GM18511 (cell line): ENCODE measurements at regions not wholly inside any gene's neighbourhood (a gene's known extent, or its start where the extent isn't known, plus 50 kb on each side); places are given as distances from the start of the nearest gene placed in this dataset.
A peak's percentile ranks its signal among the peaks of the same experiment; 100 is the strongest.

Experiments
- ATAC-seq: cut with Tn5 transposase; IDR thresholded peaks from one replicate; pipeline ENCODE4 v1.9.1; 2021; ENCODE audit warnings: mild to moderate bottlenecking, moderate library complexity; ENCODE audit not compliant: unreplicated experiment

GRCh38 chr13:62598708-62599107 lies 1183.1 kb upstream of the PCDH20 start:
- no peak for ATAC-seq

GRCh38 chr13:62595976-62596375 lies 1180.3 kb upstream of the PCDH20 start:
- ATAC-seq = no peak

GRCh38 chr13:62593804-62594203 lies 1178.2 kb upstream of the PCDH20 start:
- no peak for ATAC-seq

- no peak for ATAC-seq
Measured at GRCh38 chr13:62583466-62583865, 1167.8 kb upstream of the PCDH20 start.

GRCh38 chr13:62578402-62578801 lies 1162.8 kb upstream of the PCDH20 start:
- ATAC-seq = no peak

- no peak for ATAC-seq
Measured at GRCh38 chr13:62564770-62565169, 1149.1 kb upstream of the PCDH20 start.

- ATAC-seq = no peak
Measured at GRCh38 chr13:62563251-62563650, 1147.6 kb upstream of the PCDH20 start.

- ATAC-seq = no peak
Measured at GRCh38 chr13:62556978-62557377, 1141.3 kb upstream of the PCDH20 start.

GRCh38 chr13:62551588-62551987 lies 1135.9 kb upstream of the PCDH20 start:
- no peak for ATAC-seq

- ATAC-seq = no peak
Measured at GRCh38 chr13:62544928-62545327, 1129.3 kb upstream of the PCDH20 start.

GRCh38 chr13:62537593-62537992 lies 1121.9 kb upstream of the PCDH20 start:
- ATAC-seq = no peak

- peak; percentile 21 for ATAC-seq
Measured at GRCh38 chr13:62525652-62526051, 1110.0 kb upstream of the PCDH20 start.

GRCh38 chr13:62524498-62524897 lies 1108.8 kb upstream of the PCDH20 start:
- ATAC-seq = peak; percentile 55

- ATAC-seq = peak; percentile 84
Measured at GRCh38 chr13:62524061-62524460, 1108.4 kb upstream of the PCDH20 start.

GRCh38 chr13:62512194-62513141 lies 1096.8 kb upstream of the PCDH20 start:
- peak; percentile 90 for ATAC-seq

GRCh38 chr13:62510906-62511655 lies 1095.4 kb upstream of the PCDH20 start:
- peak; percentile 26 for ATAC-seq

- ATAC-seq = no peak
Measured at GRCh38 chr13:62502588-62502987, 1086.9 kb upstream of the PCDH20 start.

GRCh38 chr13:62489731-62490130 lies 1074.1 kb upstream of the PCDH20 start:
- no peak for ATAC-seq

GRCh38 chr13:62483774-62484173 lies 1068.1 kb upstream of the PCDH20 start:
- ATAC-seq = no peak

GRCh38 chr13:62482351-62482750 lies 1066.7 kb upstream of the PCDH20 start:
- ATAC-seq = no peak

- no peak for ATAC-seq
Measured at GRCh38 chr13:62473944-62474237, 1058.2 kb upstream of the PCDH20 start.
